Fibroblast of lung (primary cell): ENCODE measurements at regions not wholly inside any gene's neighbourhood (a gene's known extent, or its start where the extent isn't known, plus 50 kb on each side); places are given as distances from the start of the nearest gene placed in this dataset.
A peak's percentile ranks its signal among the peaks of the same experiment; 100 is the strongest.

ENCODE experiments used
- DNase-seq, 2 donors: peaks; one replicate each; pipeline versions ENCODE4 v3.0.0 to v3.0.0-alpha.2; 2010; ENCODE audit warnings: low read depth in 2 of 2
- H2AFZ ChIP-seq: 2 replicates; pipeline ENCODE4 v1.5.1; 2012; ENCODE audit warnings: low read length, control low read depth, inconsistent platforms
- H3K27ac ChIP-seq: 2 replicates; pipeline ENCODE4 v1.5.1; 2011; ENCODE audit warnings: low read length, control low read depth; ENCODE audit not compliant: insufficient read depth
- H3K27me3 ChIP-seq: 2 replicates; pipeline ENCODE4 v1.5.1; 2011; ENCODE audit warnings: mild to moderate bottlenecking, low read length; ENCODE audit not compliant: control insufficient read depth, insufficient read depth
- H3K36me3 ChIP-seq: 2 replicates; pipeline ENCODE4 v1.5.1; 2011; ENCODE audit warnings: low read length; ENCODE audit not compliant: control insufficient read depth, insufficient read depth
- H3K4me1 ChIP-seq: 2 replicates; pipeline ENCODE4 v1.5.1; 2011; ENCODE audit warnings: low read length; ENCODE audit not compliant: control insufficient read depth, insufficient read depth; ENCODE audit errors: extremely low read depth
- H3K4me2 ChIP-seq: 2 replicates; pipeline ENCODE4 v1.5.1; 2011; ENCODE audit warnings: low read length, control low read depth; ENCODE audit not compliant: insufficient read depth; ENCODE audit errors: extremely low read depth
- H3K4me3 ChIP-seq, 4 experiments: fragments of 200-600 bp in 1 of 4; sonication (generic) in 1 of 4; replicated peaks in 1 of 4; 2 replicates each; pipeline ENCODE4 v1.5.1; 2011 to 2016; ENCODE audit warnings: low read length in 4 of 4, low read depth in 3 of 4, mild to moderate bottlenecking in 3 of 4, control low read depth in 2 of 4, inconsistent platforms in 1 of 4, mixed read lengths in 1 of 4; ENCODE audit not compliant: insufficient read depth in 1 of 4; ENCODE audit errors: control extremely low read depth in 1 of 4
- H3K79me2 ChIP-seq: 2 replicates; pipeline ENCODE4 v1.5.1; 2012; ENCODE audit warnings: mild to moderate bottlenecking, low read length, inconsistent platforms; ENCODE audit not compliant: control insufficient read depth, insufficient read depth
- H3K9ac ChIP-seq: 2 replicates; pipeline ENCODE4 v1.5.1; 2011; ENCODE audit warnings: mild to moderate bottlenecking, low read length, control low read depth; ENCODE audit not compliant: insufficient read depth
- H3K9me3 ChIP-seq: 2 replicates; pipeline ENCODE4 v1.5.1; 2012; ENCODE audit warnings: low read depth, low read length; ENCODE audit not compliant: control insufficient read depth, insufficient read depth
- H4K20me1 ChIP-seq: 2 replicates; pipeline ENCODE4 v1.5.1; 2011; ENCODE audit warnings: low read length; ENCODE audit not compliant: control insufficient read depth, insufficient read depth; ENCODE audit errors: extremely low read depth
- CTCF ChIP-seq, 2 donors: IDR thresholded peaks in 1 of 2; conservative IDR thresholded peaks in 1 of 2; 1 replicate in 1 of 2; 2 replicates in 1 of 2; pipeline ENCODE4 v1.5.1; 2011 to 2012; ENCODE audit warnings: low read length in 2 of 2, control low read depth in 1 of 2, inconsistent platforms in 1 of 2, low read depth in 1 of 2, mild to moderate bottlenecking in 1 of 2
- EZH2 ChIP-seq: IDR thresholded peaks from 2 replicates; pipeline ENCODE4 v1.5.1; 2012; ENCODE audit warnings: low read length, control low read depth, mild to moderate bottlenecking; ENCODE audit errors: missing control alignments

- no peak overlapping the region for H3K27ac ChIP-seq
- no peaks in the 10 kb centered on the region for H3K4me1 ChIP-seq
- no peaks in the 10 kb centered on the region for H4K20me1 ChIP-seq
- TF ChIP-seq EZH2 (no peak), CTCF (conservative IDR thresholded peaks at IDR 0.05 in 1 of 2, IDR thresholded peaks at IDR 0.05 in 1 of 2; ENCODE audit: low read depth in 1 of 2, low read length in 2 of 2) (no peak)
- no peak overlapping the region for H3K4me2 ChIP-seq
- no peak overlapping the region for H3K9ac ChIP-seq
- H3K79me2 ChIP-seq = no peaks in the 10 kb centered on the region
- H2AFZ ChIP-seq = no peak overlapping the region
- H3K27me3 ChIP-seq = no peaks in the 10 kb centered on the region
- DNase-seq = no peak
- no peaks in the 10 kb centered on the region for H3K9me3 ChIP-seq
- H3K36me3 ChIP-seq = no peaks in the 10 kb centered on the region
- H3K4me3 ChIP-seq = no peak overlapping the region
These were observed 115.3 kb downstream of the SMC2 start for GRCh38 chr9:104209387-104209786.

- TF ChIP-seq EZH2 = no peak
- no peak for TF ChIP-seq CTCF (conservative IDR thresholded peaks at IDR 0.05 in 1 of 2, IDR thresholded peaks at IDR 0.05 in 1 of 2; ENCODE audit: low read depth in 1 of 2, low read length in 2 of 2)
- Histone ChIP-seq H4K20me1 (no peaks in the 10 kb centered on the region), H3K4me1 (no peaks in the 10 kb centered on the region), H3K27ac (no peak overlapping the region), H3K36me3 (no peaks in the 10 kb centered on the region), H3K79me2 (no peaks in the 10 kb centered on the region), H2AFZ (no peak overlapping the region), H3K4me3 (no peak overlapping the region), H3K27me3 (no peaks in the 10 kb centered on the region), H3K9ac (no peak overlapping the region), H3K4me2 (no peak overlapping the region), H3K9me3 (no peaks in the 10 kb centered on the region)
- peak; percentile 0 to 2 for DNase-seq
These were observed 133.0 kb downstream of the SMC2 start for GRCh38 chr9:104227108-104227507.

GRCh38 chr9:104232781-104233341 is 138.8 kb downstream of the SMC2 start:
- no peaks in the 10 kb centered on the region for H3K36me3 ChIP-seq
- H3K27me3 ChIP-seq = no peaks in the 10 kb centered on the region
- no peak overlapping the region for H3K4me2 ChIP-seq
- peak in 1 of 2 donors; percentile 22 for DNase-seq
- H3K27ac ChIP-seq = peak overlapping the region; percentile 17
- H3K4me3 ChIP-seq = no peak overlapping the region
- H2AFZ ChIP-seq = no peak overlapping the region
- no peaks in the 10 kb centered on the region for H3K79me2 ChIP-seq
- no peaks in the 10 kb centered on the region for H4K20me1 ChIP-seq
- no peak for TF ChIP-seq EZH2
- TF ChIP-seq CTCF (conservative IDR thresholded peaks at IDR 0.05 in 1 of 2, IDR thresholded peaks at IDR 0.05 in 1 of 2; ENCODE audit: low read depth in 1 of 2, low read length in 2 of 2) = no peak
- no peaks in the 10 kb centered on the region for H3K9me3 ChIP-seq
- no peak overlapping the region for H3K9ac ChIP-seq
- H3K4me1 ChIP-seq = no peaks in the 10 kb centered on the region
